T-helper 2 cell (primary cell): ENCODE measurements at regions not wholly inside any gene's neighbourhood (a gene's known extent, or its start where the extent isn't known, plus 50 kb on each side); places are given as distances from the start of the nearest gene placed in this dataset.

Experiments used
- DNase-seq, 5 experiments: peaks; one replicate each; pipeline versions ENCODE4 v3.0.0 to v3.0.0-alpha.2; 2012 to 2022

- DNase-seq: no peak
These were observed 234.3 kb upstream of the ADAMTS5 start for GRCh38 chr21:27201197-27201596.

- DNase-seq: no peak
These were observed 229.8 kb upstream of the ADAMTS5 start for GRCh38 chr21:27196651-27197050.

GRCh38 chr21:27192281-27192949, 225.5 kb upstream of the ADAMTS5 start:
- DNase-seq: no peak

- DNase-seq: no peak
These were observed 223.7 kb upstream of the ADAMTS5 start for GRCh38 chr21:27190601-27191000.

GRCh38 chr21:27189870-27190269, 223.0 kb upstream of the ADAMTS5 start:
- no peak for DNase-seq

GRCh38 chr21:27173053-27173452, 206.2 kb upstream of the ADAMTS5 start:
- DNase-seq: no peak

- DNase-seq: no peak
These were observed 204.8 kb upstream of the ADAMTS5 start for GRCh38 chr21:27171707-27172106.

- DNase-seq: no peak
These were observed 201.2 kb upstream of the ADAMTS5 start for GRCh38 chr21:27168084-27168483.

- DNase-seq: no peak
These were observed 197.6 kb upstream of the ADAMTS5 start for GRCh38 chr21:27164208-27165177.

GRCh38 chr21:27158967-27159366, 192.1 kb upstream of the ADAMTS5 start:
- DNase-seq: no peak

GRCh38 chr21:27157097-27157496, 190.2 kb upstream of the ADAMTS5 start:
- no peak for DNase-seq

GRCh38 chr21:27156666-27157065, 189.8 kb upstream of the ADAMTS5 start:
- no peak for DNase-seq

GRCh38 chr21:27155130-27155500, 188.2 kb upstream of the ADAMTS5 start:
- DNase-seq: no peak

GRCh38 chr21:27154451-27155129, 187.7 kb upstream of the ADAMTS5 start:
- DNase-seq: no peak

GRCh38 chr21:27152996-27153395, 186.1 kb upstream of the ADAMTS5 start:
- no peak for DNase-seq

GRCh38 chr21:27149034-27149433, 182.1 kb upstream of the ADAMTS5 start:
- DNase-seq: no peak

GRCh38 chr21:27146268-27146667, 179.4 kb upstream of the ADAMTS5 start:
- DNase-seq: no peak

GRCh38 chr21:27145134-27145798, 178.4 kb upstream of the ADAMTS5 start:
- no peak for DNase-seq

- DNase-seq: no peak
These were observed 176.6 kb upstream of the ADAMTS5 start for GRCh38 chr21:27143476-27143875.

- DNase-seq: no peak
These were observed 172.6 kb upstream of the ADAMTS5 start for GRCh38 chr21:27139526-27139925.

GRCh38 chr21:27134516-27134915, 167.6 kb upstream of the ADAMTS5 start:
- DNase-seq: no peak

GRCh38 chr21:27132266-27132665, 165.4 kb upstream of the ADAMTS5 start:
- DNase-seq: no peak

GRCh38 chr21:27130154-27130553, 163.3 kb upstream of the ADAMTS5 start:
- no peak for DNase-seq
